ENCODE measurements at regions not wholly inside any gene's neighbourhood (a gene's known extent, or its start where the extent isn't known, plus 50 kb on each side); places are given as distances from the start of the nearest gene placed in this dataset.

DNA sequence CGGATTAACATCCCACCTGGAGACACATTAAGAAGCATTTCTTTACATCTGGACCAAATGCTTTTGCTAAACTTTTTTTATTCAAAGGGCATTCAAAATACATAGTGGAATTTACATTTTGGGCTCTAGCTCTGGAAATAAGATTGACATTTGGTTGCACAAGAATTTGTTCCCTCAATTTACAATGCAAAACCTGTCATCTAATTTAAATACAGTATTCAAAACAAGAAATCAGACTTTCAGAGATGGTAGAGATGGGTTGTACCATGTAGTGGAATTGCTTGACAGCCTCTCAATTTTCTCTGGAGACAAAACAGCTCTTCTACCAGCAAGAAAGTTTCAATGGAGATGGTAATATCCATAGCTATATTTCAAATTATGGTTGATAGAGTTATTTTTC lies 275.8 kb downstream of the ATP23 start:
- Histone ChIP-seq H4K20me1 (ENCODE audit: insufficient read depth, low read depth, low read length) (no peaks in the 10 kb centered on the region), H2AFZ (ENCODE audit: low read length) (no peak overlapping the region), H3K27ac (ENCODE audit: low read length) (no peak overlapping the region), H3K4me1 (ENCODE audit: low read length) (no peaks in the 10 kb centered on the region), H3K9ac (ENCODE audit: low read length) (no peak overlapping the region), H3K36me3 (ENCODE audit: insufficient read depth, low read length) (no peaks in the 10 kb centered on the region), H3K4me2 (ENCODE audit: low read depth, low read length, poor library complexity, severe bottlenecking) (no peak overlapping the region), H3K9me2 (replicated peaks; ENCODE audit: insufficient read depth, low read length) (no peaks in the 10 kb centered on the region), H3K27me3 (ENCODE audit: low read length) (no peaks in the 10 kb centered on the region), H3K9me3 (ENCODE audit: low read length) (no peaks in the 10 kb centered on the region), H3K79me2 (ENCODE audit: low read length) (no peaks in the 10 kb centered on the region), H3K4me3 (ENCODE audit: low read length) (no peak overlapping the region)
- no peak for DNase-seq

DNA sequence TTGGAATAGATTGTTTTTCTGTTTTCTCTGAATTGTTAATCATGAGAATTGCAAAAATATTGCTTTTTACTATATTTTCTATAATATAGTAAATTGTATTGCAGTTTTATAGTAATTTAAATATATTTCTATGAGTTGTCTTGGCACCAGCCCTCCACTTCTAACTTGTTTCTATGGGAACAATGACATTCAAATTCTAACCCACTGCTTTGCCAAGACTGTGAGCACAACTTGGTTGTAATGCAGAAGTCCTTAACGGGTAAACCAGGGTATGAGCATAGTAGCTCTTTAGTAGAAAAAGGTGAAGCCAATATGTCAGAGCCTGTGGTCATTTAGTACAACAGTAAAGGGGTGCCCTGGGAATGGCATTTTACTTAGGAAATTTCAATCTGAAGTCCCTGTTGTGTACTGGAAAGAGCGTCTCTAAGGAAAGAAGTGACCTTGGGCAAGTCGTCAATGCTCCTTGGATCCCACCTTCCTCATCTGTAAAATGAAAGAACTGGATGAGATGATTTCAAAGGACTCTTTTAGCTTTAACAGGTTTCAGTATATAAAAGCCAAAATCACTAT lies 283.3 kb downstream of the ATP23 start:
- H3K27me3 ChIP-seq (ENCODE audit: low read length) = no peaks in the 10 kb centered on the region
- DNase-seq = no peak
- H3K4me1 ChIP-seq (ENCODE audit: low read length) = no peaks in the 10 kb centered on the region
- no peak overlapping the region for H3K4me3 ChIP-seq (ENCODE audit: low read length)
- H3K27ac ChIP-seq (ENCODE audit: low read length) = no peak overlapping the region
- no peak overlapping the region for H3K9ac ChIP-seq (ENCODE audit: low read length)
- no peak overlapping the region for H2AFZ ChIP-seq (ENCODE audit: low read length)
- H3K9me3 ChIP-seq (ENCODE audit: low read length) = no peaks in the 10 kb centered on the region
- no peak overlapping the region for H3K4me2 ChIP-seq (ENCODE audit: low read depth, low read length, poor library complexity, severe bottlenecking)
- no peaks in the 10 kb centered on the region for H3K79me2 ChIP-seq (ENCODE audit: low read length)
- H4K20me1 ChIP-seq (ENCODE audit: insufficient read depth, low read depth, low read length) = no peaks in the 10 kb centered on the region
- H3K36me3 ChIP-seq (ENCODE audit: insufficient read depth, low read length) = no peaks in the 10 kb centered on the region
- no peaks in the 10 kb centered on the region for H3K9me2 ChIP-seq (replicated peaks; ENCODE audit: insufficient read depth, low read length)

DNA sequence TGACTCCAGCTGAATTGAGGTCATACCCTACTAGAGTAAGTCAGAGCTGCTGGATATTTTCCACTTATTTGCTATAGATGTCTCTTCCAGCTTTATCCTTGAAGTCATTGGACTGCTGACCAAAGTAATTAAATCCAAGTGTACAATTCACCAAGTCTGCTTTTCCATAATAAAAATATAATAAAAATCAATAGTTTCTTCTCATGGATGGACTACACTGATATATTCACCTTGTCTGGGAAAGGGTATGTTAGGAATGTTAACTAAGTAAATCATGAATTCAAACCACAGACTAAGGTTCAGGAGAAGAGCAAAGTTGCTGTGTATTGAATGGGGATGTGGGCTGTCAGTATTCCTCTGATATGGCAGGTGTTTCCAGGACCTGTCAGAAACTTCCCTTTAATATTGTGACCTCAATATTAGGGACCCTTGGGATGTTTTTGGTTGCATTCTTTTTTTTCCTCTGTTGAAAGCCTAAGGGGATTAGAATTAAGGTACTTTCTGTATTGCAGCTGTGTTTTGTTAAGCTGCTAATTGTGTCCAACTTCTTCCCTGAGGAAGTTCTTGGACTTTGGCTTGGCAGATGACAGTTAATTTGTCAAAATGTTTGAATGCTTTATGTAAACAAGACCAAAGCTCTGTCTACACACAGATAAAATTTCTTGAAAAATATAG lies 284.0 kb downstream of the ATP23 start:
- no peaks in the 10 kb centered on the region for H3K36me3 ChIP-seq (ENCODE audit: insufficient read depth, low read length)
- H3K4me1 ChIP-seq (ENCODE audit: low read length) = no peaks in the 10 kb centered on the region
- no peak overlapping the region for H3K4me2 ChIP-seq (ENCODE audit: low read depth, low read length, poor library complexity, severe bottlenecking)
- no peaks in the 10 kb centered on the region for H4K20me1 ChIP-seq (ENCODE audit: insufficient read depth, low read depth, low read length)
- no peak for DNase-seq
- H3K4me3 ChIP-seq (ENCODE audit: low read length) = no peak overlapping the region
- H3K79me2 ChIP-seq (ENCODE audit: low read length) = no peaks in the 10 kb centered on the region
- H2AFZ ChIP-seq (ENCODE audit: low read length) = no peak overlapping the region
- no peak overlapping the region for H3K9ac ChIP-seq (ENCODE audit: low read length)
- no peaks in the 10 kb centered on the region for H3K27me3 ChIP-seq (ENCODE audit: low read length)
- H3K9me2 ChIP-seq (replicated peaks; ENCODE audit: insufficient read depth, low read length) = no peaks in the 10 kb centered on the region
- H3K9me3 ChIP-seq (ENCODE audit: low read length) = no peaks in the 10 kb centered on the region
- H3K27ac ChIP-seq (ENCODE audit: low read length) = no peak overlapping the region

DNA sequence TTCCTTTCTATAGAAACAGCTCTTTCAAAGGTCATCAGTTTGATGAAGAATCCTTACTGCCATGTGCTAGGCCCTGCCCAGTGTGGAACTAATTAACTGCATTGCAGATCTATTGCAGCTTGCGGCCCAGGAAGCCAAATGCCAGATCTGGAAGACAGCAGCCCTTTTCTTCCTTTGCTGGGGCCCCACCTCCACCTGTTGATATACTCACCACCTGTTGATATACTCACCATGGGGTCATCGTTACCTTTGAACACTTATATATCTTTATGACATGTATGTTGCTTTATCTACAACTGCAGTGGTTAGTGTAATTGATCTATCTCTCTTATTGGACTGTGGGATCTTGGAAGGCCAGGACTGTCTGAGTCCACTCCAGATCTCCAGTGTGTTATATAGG lies 292.5 kb downstream of the ATP23 start:
- Histone ChIP-seq H3K27me3 (ENCODE audit: low read length) (no peaks in the 10 kb centered on the region), H3K9me3 (ENCODE audit: low read length) (no peaks in the 10 kb centered on the region), H3K9ac (ENCODE audit: low read length) (no peak overlapping the region), H3K9me2 (replicated peaks; ENCODE audit: insufficient read depth, low read length) (no peaks in the 10 kb centered on the region), H3K79me2 (ENCODE audit: low read length) (no peaks in the 10 kb centered on the region), H4K20me1 (ENCODE audit: insufficient read depth, low read depth, low read length) (no peaks in the 10 kb centered on the region), H3K4me2 (ENCODE audit: low read depth, low read length, poor library complexity, severe bottlenecking) (no peak overlapping the region), H2AFZ (ENCODE audit: low read length) (no peak overlapping the region), H3K27ac (ENCODE audit: low read length) (no peak overlapping the region), H3K4me3 (ENCODE audit: low read length) (no peak overlapping the region), H3K4me1 (ENCODE audit: low read length) (no peaks in the 10 kb centered on the region), H3K36me3 (ENCODE audit: insufficient read depth, low read length) (no peaks in the 10 kb centered on the region)
- DNase-seq = no peak

DNA sequence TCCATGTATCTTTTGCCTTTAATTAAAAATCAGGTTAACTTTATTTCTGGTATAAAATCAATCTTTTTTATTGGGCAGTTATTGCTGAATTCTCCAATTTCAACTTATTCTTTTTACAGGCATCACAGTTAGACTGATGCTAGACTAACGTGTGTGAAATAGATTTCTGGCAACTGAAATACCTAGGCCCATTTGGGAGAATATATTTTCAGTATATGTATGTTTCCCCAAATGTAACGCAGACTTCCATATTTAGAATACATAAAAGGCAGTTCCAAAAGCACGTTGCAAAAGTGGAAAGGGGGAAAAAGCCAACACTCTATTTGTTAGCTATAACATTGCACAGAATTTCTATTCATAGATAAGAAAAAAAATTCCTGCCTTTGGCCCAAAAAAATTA lies 297.0 kb downstream of the ATP23 start:
- DNase-seq = no peak
- H2AFZ ChIP-seq (ENCODE audit: low read length) = no peak overlapping the region
- H3K36me3 ChIP-seq (ENCODE audit: insufficient read depth, low read length) = no peaks in the 10 kb centered on the region
- no peak overlapping the region for H3K4me2 ChIP-seq (ENCODE audit: low read depth, low read length, poor library complexity, severe bottlenecking)
- no peak overlapping the region for H3K4me3 ChIP-seq (ENCODE audit: low read length)
- H3K27me3 ChIP-seq (ENCODE audit: low read length) = no peaks in the 10 kb centered on the region
- H3K9me3 ChIP-seq (ENCODE audit: low read length) = no peaks in the 10 kb centered on the region
- H3K9me2 ChIP-seq (replicated peaks; ENCODE audit: insufficient read depth, low read length) = no peaks in the 10 kb centered on the region
- no peaks in the 10 kb centered on the region for H3K4me1 ChIP-seq (ENCODE audit: low read length)
- no peaks in the 10 kb centered on the region for H3K79me2 ChIP-seq (ENCODE audit: low read length)
- H4K20me1 ChIP-seq (ENCODE audit: insufficient read depth, low read depth, low read length) = no peaks in the 10 kb centered on the region
- H3K27ac ChIP-seq (ENCODE audit: low read length) = no peak overlapping the region
- H3K9ac ChIP-seq (ENCODE audit: low read length) = no peak overlapping the region

DNA sequence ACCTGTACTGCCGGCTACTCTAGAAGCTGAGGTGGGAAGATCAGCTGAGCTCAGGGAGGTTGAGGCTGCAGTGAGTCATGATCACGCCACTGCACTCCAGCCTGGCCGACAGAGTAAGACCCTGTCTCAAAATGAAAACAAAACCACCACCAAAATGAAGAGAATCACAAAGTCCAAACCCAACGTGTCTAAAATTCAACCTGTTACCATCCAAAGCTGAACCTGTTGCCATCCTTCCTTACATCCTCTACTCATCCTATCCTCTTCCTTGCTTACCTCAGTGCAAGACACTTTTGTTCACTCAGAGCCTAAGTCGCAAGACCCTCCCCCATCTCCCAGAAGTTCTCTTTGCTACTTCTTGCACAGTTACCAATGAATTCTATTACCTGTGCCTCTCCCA lies 299.7 kb downstream of the ATP23 start:
- no peaks in the 10 kb centered on the region for H3K4me1 ChIP-seq (ENCODE audit: low read length)
- no peak overlapping the region for H3K4me3 ChIP-seq (ENCODE audit: low read length)
- no peak overlapping the region for H3K9ac ChIP-seq (ENCODE audit: low read length)
- no peaks in the 10 kb centered on the region for H3K79me2 ChIP-seq (ENCODE audit: low read length)
- H3K27me3 ChIP-seq (ENCODE audit: low read length) = no peaks in the 10 kb centered on the region
- no peak overlapping the region for H2AFZ ChIP-seq (ENCODE audit: low read length)
- no peaks in the 10 kb centered on the region for H3K36me3 ChIP-seq (ENCODE audit: insufficient read depth, low read length)
- no peaks in the 10 kb centered on the region for H4K20me1 ChIP-seq (ENCODE audit: insufficient read depth, low read depth, low read length)
- H3K27ac ChIP-seq (ENCODE audit: low read length) = no peak overlapping the region
- H3K9me3 ChIP-seq (ENCODE audit: low read length) = no peaks in the 10 kb centered on the region
- H3K9me2 ChIP-seq (replicated peaks; ENCODE audit: insufficient read depth, low read length) = no peaks in the 10 kb centered on the region
- no peak for DNase-seq
- H3K4me2 ChIP-seq (ENCODE audit: low read depth, low read length, poor library complexity, severe bottlenecking) = no peak overlapping the region

DNA sequence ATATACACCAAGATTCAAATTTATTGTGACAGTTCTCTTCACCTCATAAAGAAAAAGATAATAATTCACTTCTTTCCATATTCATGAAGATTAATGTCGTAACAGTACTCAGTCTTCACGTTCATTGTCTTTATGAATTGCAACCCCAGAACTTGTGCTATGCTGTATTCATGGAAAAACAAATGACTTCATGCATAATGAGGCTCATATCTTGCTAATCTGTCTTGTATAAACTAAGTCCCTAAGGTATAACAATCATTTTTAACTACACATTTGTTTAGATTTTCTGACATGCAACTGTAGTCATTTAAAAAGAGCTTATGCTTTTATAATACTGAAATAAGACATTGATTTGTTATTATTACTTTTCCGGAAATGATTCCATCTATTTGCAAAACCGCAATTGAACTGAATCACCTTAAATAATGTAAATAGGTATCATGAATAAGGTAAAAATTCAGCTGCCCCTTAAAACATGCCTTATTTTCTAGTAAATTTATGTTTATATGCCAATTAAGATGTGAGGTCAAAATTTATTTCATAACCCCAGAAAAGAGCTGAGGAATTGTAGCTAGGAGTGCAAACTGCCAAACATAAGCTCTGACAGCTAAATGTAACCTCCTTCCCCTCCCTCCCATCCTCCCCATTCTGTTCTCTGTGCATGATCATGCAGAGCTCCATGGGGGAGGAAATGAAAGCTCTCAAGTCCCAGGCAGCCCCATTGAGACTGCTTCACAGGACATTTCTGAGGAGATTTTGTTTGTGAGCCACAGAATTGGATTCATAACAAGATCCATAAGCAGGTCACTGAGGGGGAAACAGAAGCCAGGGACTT lies 301.6 kb downstream of the ATP23 start:
- no peaks in the 10 kb centered on the region for H3K79me2 ChIP-seq (ENCODE audit: low read length)
- no peaks in the 10 kb centered on the region for H3K4me1 ChIP-seq (ENCODE audit: low read length)
- H3K27me3 ChIP-seq (ENCODE audit: low read length) = no peaks in the 10 kb centered on the region
- H3K4me2 ChIP-seq (ENCODE audit: low read depth, low read length, poor library complexity, severe bottlenecking) = no peak overlapping the region
- H4K20me1 ChIP-seq (ENCODE audit: insufficient read depth, low read depth, low read length) = no peaks in the 10 kb centered on the region
- DNase-seq = no peak
- no peak overlapping the region for H3K9ac ChIP-seq (ENCODE audit: low read length)
- H3K36me3 ChIP-seq (ENCODE audit: insufficient read depth, low read length) = no peaks in the 10 kb centered on the region
- no peak overlapping the region for H3K4me3 ChIP-seq (ENCODE audit: low read length)
- H3K9me3 ChIP-seq (ENCODE audit: low read length) = no peaks in the 10 kb centered on the region
- H2AFZ ChIP-seq (ENCODE audit: low read length) = no peak overlapping the region
- H3K27ac ChIP-seq (ENCODE audit: low read length) = no peak overlapping the region
- no peaks in the 10 kb centered on the region for H3K9me2 ChIP-seq (replicated peaks; ENCODE audit: insufficient read depth, low read length)

DNA sequence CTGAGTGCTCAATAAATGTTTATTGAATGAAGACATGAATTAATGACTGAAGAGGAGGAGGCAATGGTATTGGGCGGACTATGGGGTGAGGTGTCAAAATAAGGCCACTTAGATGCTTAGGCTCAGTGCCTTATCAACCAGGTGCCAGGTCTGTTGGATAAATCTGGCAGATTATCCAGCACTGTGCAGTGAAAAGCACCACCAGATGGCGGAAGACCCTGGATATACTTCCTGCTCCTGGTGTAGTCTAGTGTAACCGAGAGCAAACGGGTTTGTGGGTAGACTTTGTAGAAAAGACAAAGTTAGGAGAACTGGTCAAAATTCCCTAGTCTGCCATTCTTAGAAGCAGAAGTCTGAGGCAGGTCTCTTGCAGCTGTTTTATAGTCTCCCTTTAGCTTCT lies 306.3 kb downstream of the ATP23 start:
- H3K79me2 ChIP-seq (ENCODE audit: low read length) = no peaks in the 10 kb centered on the region
- H4K20me1 ChIP-seq (ENCODE audit: insufficient read depth, low read depth, low read length) = no peaks in the 10 kb centered on the region
- no peak overlapping the region for H3K4me3 ChIP-seq (ENCODE audit: low read length)
- H3K9ac ChIP-seq (ENCODE audit: low read length) = no peak overlapping the region
- no peak overlapping the region for H2AFZ ChIP-seq (ENCODE audit: low read length)
- no peaks in the 10 kb centered on the region for H3K27me3 ChIP-seq (ENCODE audit: low read length)
- DNase-seq = no peak
- no peaks in the 10 kb centered on the region for H3K9me2 ChIP-seq (replicated peaks; ENCODE audit: insufficient read depth, low read length)
- no peaks in the 10 kb centered on the region for H3K36me3 ChIP-seq (ENCODE audit: insufficient read depth, low read length)
- H3K4me1 ChIP-seq (ENCODE audit: low read length) = no peaks in the 10 kb centered on the region
- H3K27ac ChIP-seq (ENCODE audit: low read length) = no peak overlapping the region
- no peaks in the 10 kb centered on the region for H3K9me3 ChIP-seq (ENCODE audit: low read length)
- no peak overlapping the region for H3K4me2 ChIP-seq (ENCODE audit: low read depth, low read length, poor library complexity, severe bottlenecking)
